Mesothelial cell of epicardium (in vitro differentiated cells): ENCODE measurements at regions not wholly inside any gene's neighbourhood (a gene's known extent, or its start where the extent isn't known, plus 50 kb on each side); places are given as distances from the start of the nearest gene placed in this dataset.
"Not testable (repeated sequence)": the region's sequence is repeated elsewhere in the genome, so short reads cannot be mapped to it uniquely, and the experiment has no call there.

Experiments used
- DNase-seq, 2 experiments: peaks; one replicate each; pipeline ENCODE4 v3.0.0; 2021; ENCODE audit warnings: low spot score in 2 of 2; ENCODE audit not compliant: unreplicated experiment in 2 of 2
- H3K27ac Mint-ChIP-seq: 2 replicates; pipeline ENCODE4 v1.8.0; 2021; ENCODE audit warnings: mixed read lengths
- H3K27me3 Mint-ChIP-seq: 2 replicates; pipeline ENCODE4 v1.8.0; 2021; ENCODE audit warnings: low read depth, mixed read lengths
- H3K36me3 Mint-ChIP-seq: 2 replicates; pipeline ENCODE4 v1.8.0; 2021; ENCODE audit warnings: mixed read lengths
- H3K4me1 Mint-ChIP-seq: 2 replicates; pipeline ENCODE4 v1.8.0; 2021; ENCODE audit warnings: mixed read lengths
- H3K4me3 Mint-ChIP-seq: 2 replicates; pipeline ENCODE4 v1.8.0; 2021; ENCODE audit warnings: mild to moderate bottlenecking, moderate library complexity, mixed read lengths
- H3K9me3 Mint-ChIP-seq: 2 replicates; pipeline ENCODE4 v1.8.0; 2021; ENCODE audit warnings: mixed read lengths
- CTCF ChIP-seq: fragments of 200-600 bp; sonication (generic); IDR thresholded peaks from one replicate; pipeline ENCODE4 v1.5.0; 2021; ENCODE audit warnings: antibody characterized with exemption; ENCODE audit not compliant: unreplicated experiment

- Mint-ChIP-seq H3K27ac (no peak overlapping the region), H3K27me3 (no peaks in the 10 kb centered on the region), H3K4me1 (peaks cover 16% of the 10 kb centered on the region), H3K4me3 (no peak overlapping the region), H3K9me3 (no peaks in the 10 kb centered on the region), H3K36me3 (no peaks in the 10 kb centered on the region)
- DNase-seq: no peak
- TF ChIP-seq CTCF: no peak
These were observed 107.4 kb upstream of the RHOBTB1 start for GRCh38 chr10:61051344-61051743.

DNA sequence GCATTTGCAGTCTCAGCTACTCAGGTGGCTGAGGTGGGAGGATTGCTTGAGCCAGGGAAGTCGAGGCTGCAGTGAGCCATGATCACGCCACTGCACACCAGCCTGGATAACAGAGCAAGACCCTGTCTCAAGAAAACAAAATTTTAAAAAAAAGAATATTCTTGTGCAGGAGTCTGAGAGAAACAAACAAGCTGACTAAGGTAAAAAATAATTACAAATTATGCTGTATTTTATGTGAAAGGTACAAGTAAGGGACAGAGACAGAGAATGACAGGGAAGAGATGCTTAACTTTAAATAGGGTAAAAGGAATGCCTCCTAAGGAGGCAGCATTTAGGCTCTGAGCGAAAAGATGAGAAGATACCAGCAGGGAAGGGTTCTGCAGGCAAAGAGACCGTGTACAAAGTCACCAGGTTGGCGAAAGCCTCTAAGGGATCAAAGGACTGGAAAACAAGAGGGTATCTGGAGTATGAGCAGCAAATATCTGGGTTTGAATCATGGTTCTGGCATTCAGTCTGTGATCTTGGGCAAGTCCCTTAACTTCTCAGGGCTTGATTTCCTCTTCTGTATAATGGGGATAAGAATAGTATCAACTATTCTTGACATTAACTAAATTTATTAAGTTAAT, 106.2 kb upstream of the RHOBTB1 start:
- no peak overlapping the region for H3K27ac Mint-ChIP-seq
- H3K9me3 Mint-ChIP-seq: no peaks in the 10 kb centered on the region
- no peak for DNase-seq
- H3K4me1 Mint-ChIP-seq: peaks cover 19% of the 10 kb centered on the region
- H3K27me3 Mint-ChIP-seq: no peaks in the 10 kb centered on the region
- no peaks in the 10 kb centered on the region for H3K36me3 Mint-ChIP-seq
- no peak overlapping the region for H3K4me3 Mint-ChIP-seq
- no peak for TF ChIP-seq CTCF

DNA sequence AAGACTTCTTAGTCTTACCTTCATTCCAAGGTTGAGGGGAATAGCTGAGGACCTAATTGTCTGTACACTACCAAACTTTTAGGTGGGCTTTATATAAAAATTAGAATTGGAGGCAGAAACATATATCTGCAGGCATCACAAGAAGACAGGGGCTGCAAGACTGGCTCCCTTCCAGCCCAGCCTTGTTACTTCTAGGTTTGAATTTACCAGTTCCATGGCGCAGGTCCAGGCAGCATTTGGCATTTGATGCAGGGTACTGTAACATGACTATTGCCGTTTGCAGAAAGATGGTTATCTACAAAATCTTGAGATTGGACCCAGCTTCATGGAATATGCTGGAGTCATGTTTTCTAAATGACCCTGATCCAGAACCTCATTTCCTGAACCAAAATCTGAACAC, 105.4 kb upstream of the RHOBTB1 start:
- H3K27me3 Mint-ChIP-seq: no peaks in the 10 kb centered on the region
- H3K4me3 Mint-ChIP-seq: no peak overlapping the region
- H3K9me3 Mint-ChIP-seq: no peaks in the 10 kb centered on the region
- H3K36me3 Mint-ChIP-seq: no peaks in the 10 kb centered on the region
- DNase-seq: no peak
- TF ChIP-seq CTCF: no peak
- no peak overlapping the region for H3K27ac Mint-ChIP-seq
- peaks cover 19% of the 10 kb centered on the region for H3K4me1 Mint-ChIP-seq

DNA sequence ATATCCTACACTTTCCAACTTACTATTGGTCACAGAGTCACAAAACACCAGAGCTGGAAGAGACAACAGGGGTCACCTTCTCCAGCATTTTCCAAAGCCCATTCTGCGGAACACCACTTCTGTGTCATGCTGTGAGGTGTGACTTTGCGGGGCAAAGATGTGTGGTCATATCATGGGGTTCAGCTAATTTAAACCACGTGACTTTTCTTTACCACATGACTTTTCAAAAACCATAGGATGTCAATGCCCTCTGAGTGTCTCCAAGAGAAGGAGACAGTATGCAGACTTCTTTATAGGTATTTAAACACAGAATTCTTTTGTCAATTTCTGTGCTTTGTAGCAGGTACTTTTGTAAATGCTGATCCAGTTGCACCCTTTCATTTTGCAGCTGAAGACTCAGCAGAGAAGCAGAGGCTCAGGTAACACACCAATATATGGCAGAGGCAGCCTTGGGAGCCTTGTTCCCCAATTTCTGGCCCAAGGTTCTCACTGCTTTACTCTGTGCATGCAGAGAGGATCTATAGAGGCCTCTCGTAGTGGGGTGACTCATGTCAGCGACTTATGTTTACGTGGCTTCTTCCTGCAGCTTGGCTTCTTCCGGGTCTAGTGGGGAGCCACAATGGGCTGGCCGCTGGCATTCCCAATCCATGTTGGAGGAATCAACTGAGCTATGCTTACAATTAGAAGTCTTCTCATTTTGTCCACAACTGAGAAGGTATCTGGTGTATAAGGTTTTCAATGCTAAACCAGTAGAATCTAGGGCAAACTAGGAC, 104.0 kb upstream of the RHOBTB1 start:
- no peak overlapping the region for H3K27ac Mint-ChIP-seq
- TF ChIP-seq CTCF: no peak
- no peaks in the 10 kb centered on the region for H3K36me3 Mint-ChIP-seq
- no peak overlapping the region for H3K4me3 Mint-ChIP-seq
- H3K9me3 Mint-ChIP-seq: no peaks in the 10 kb centered on the region
- H3K4me1 Mint-ChIP-seq: peaks cover 19% of the 10 kb centered on the region
- H3K27me3 Mint-ChIP-seq: no peaks in the 10 kb centered on the region
- no peak for DNase-seq

DNA sequence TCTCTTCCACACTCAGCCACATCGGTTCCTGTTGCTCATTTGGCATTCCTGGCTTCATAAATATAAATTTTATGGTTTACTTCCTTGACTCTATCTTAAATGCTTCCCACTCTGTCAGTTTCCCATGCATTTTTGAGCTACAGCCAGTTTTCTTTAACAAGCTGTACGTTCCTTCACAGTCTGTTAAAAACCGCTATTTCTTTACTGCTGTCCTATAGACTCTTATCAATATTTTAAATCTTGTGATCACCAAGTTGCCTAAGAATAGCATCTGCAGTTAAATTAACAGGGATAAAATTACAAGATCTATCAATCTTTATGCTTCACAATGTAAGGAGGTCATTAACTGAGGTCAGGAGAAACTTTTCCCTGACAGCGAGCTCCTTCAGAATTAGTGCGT, 103.1 kb upstream of the RHOBTB1 start:
- no peak for TF ChIP-seq CTCF
- DNase-seq: no peak
- Mint-ChIP-seq H3K4me1 (peaks cover 19% of the 10 kb centered on the region), H3K27ac (peak overlapping the region; percentile 7), H3K27me3 (no peaks in the 10 kb centered on the region), H3K36me3 (no peaks in the 10 kb centered on the region), H3K4me3 (no peak overlapping the region), H3K9me3 (no peaks in the 10 kb centered on the region)

- H3K4me3 Mint-ChIP-seq, DNase-seq, H3K36me3 Mint-ChIP-seq, H3K27me3 Mint-ChIP-seq, H3K27ac Mint-ChIP-seq, H3K9me3 Mint-ChIP-seq: not testable (repeated sequence)
- peaks cover 19% of the 10 kb centered on the region for H3K4me1 Mint-ChIP-seq
These were observed 101.5 kb upstream of the RHOBTB1 start for GRCh38 chr10:61045480-61045879.
